Type B pancreatic cell (in vitro differentiated cells): ENCODE measurements at regions not wholly inside any gene's neighbourhood (a gene's known extent, or its start where the extent isn't known, plus 50 kb on each side); places are given as distances from the start of the nearest gene placed in this dataset.
A peak's percentile ranks its signal among the peaks of the same experiment; 100 is the strongest.

Experiments used
- DNase-seq: peaks from one replicate; pipeline ENCODE4 v3.0.0; 2021; ENCODE audit warnings: mixed read lengths; ENCODE audit not compliant: unreplicated experiment; ENCODE audit errors: extremely low spot score
- H3K27ac Mint-ChIP-seq: 2 replicates; pipeline ENCODE4 v1.8.0; 2021; ENCODE audit warnings: mild to moderate bottlenecking, mixed read lengths
- H3K27me3 Mint-ChIP-seq: 2 replicates; pipeline ENCODE4 v1.8.0; 2021; ENCODE audit warnings: mixed read lengths
- H3K36me3 Mint-ChIP-seq: 2 replicates; pipeline ENCODE4 v1.8.0; 2021; ENCODE audit warnings: mixed read lengths
- H3K4me1 Mint-ChIP-seq: one replicate; pipeline ENCODE4 v1.8.0; 2021; ENCODE audit warnings: mixed read lengths; ENCODE audit not compliant: unreplicated experiment
- H3K4me3 Mint-ChIP-seq: 2 replicates; pipeline ENCODE4 v1.8.0; 2021; ENCODE audit warnings: mild to moderate bottlenecking, mixed read lengths
- H3K9me3 Mint-ChIP-seq: 2 replicates; pipeline ENCODE4 v1.8.0; 2021; ENCODE audit warnings: mixed read lengths
- TF ChIP-seq, protein P1 (sequence below): fragments of 200-600 bp; sonication (generic); conservative IDR thresholded peaks from 2 replicates; pipeline ENCODE4 v1.5.0; 2021; ENCODE audit warnings: antibody characterized with exemption, mild to moderate bottlenecking

GRCh38 chr3:72261566-72262564 is 476.9 kb upstream of the PROK2 start:
- Mint-ChIP-seq H3K4me1 (peaks cover 32% of the 10 kb centered on the region), H3K9me3 (peaks cover 5% of the 10 kb centered on the region), H3K27me3 (peaks cover 7% of the 10 kb centered on the region), H3K27ac (no peak overlapping the region), H3K4me3 (no peak overlapping the region), H3K36me3 (no peaks in the 10 kb centered on the region)
- DNase-seq = no peak
- TF ChIP-seq, protein P1, sequence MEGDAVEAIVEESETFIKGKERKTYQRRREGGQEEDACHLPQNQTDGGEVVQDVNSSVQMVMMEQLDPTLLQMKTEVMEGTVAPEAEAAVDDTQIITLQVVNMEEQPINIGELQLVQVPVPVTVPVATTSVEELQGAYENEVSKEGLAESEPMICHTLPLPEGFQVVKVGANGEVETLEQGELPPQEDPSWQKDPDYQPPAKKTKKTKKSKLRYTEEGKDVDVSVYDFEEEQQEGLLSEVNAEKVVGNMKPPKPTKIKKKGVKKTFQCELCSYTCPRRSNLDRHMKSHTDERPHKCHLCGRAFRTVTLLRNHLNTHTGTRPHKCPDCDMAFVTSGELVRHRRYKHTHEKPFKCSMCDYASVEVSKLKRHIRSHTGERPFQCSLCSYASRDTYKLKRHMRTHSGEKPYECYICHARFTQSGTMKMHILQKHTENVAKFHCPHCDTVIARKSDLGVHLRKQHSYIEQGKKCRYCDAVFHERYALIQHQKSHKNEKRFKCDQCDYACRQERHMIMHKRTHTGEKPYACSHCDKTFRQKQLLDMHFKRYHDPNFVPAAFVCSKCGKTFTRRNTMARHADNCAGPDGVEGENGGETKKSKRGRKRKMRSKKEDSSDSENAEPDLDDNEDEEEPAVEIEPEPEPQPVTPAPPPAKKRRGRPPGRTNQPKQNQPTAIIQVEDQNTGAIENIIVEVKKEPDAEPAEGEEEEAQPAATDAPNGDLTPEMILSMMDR = no peak

GRCh38 chr3:72260588-72260910 is 475.6 kb upstream of the PROK2 start:
- H3K9me3 Mint-ChIP-seq = peaks cover 5% of the 10 kb centered on the region
- H3K4me3 Mint-ChIP-seq = no peak overlapping the region
- TF ChIP-seq, protein P1 = no peak
- H3K36me3 Mint-ChIP-seq = no peaks in the 10 kb centered on the region
- H3K27me3 Mint-ChIP-seq = peaks cover 13% of the 10 kb centered on the region
- H3K27ac Mint-ChIP-seq = no peak overlapping the region
- peaks cover 41% of the 10 kb centered on the region for H3K4me1 Mint-ChIP-seq
- no peak for DNase-seq

DNA sequence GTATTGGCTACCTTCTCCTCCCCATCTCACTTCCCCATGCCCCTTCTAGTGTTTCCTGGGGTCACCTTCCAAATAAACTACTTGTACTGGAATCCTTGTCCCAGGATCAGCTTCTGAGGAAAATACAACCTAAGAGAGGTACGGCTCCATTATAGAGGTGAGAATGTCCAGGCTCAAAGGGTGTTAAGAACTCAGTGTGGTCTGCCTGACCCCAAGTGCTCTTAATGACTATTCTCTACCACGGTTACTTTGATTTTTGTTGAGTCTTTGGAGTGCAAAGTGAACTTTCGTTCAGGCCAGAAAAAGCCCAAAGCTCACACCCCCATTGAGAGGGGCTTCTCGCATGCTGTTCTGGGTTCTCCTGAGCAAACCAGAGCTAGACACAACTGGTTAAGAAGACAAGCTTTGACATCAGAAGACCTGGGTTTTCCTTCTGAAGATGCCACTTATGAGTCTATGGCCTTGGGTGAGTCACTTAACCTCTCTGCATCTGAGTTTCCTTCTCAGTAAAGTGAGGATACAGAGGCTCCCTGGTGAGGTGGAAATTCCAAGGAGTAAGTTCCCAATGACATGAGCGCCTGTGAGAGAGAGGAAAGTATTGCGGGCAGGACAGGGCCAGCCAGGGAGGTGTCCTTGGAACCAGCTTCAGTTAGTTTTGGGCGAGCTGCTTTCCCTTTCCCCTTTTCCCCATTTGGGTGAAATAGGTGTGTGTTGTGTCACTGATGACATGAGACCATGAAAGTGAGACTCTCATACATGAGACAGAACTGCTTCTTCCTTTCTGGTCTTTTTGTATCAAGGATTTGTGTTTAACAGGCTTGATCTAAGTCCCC is 475.0 kb upstream of the PROK2 start:
- no peak overlapping the region for H3K27ac Mint-ChIP-seq
- TF ChIP-seq, protein P1 = no peak
- DNase-seq = no peak
- H3K4me1 Mint-ChIP-seq = peaks cover 40% of the 10 kb centered on the region
- no peaks in the 10 kb centered on the region for H3K36me3 Mint-ChIP-seq
- H3K9me3 Mint-ChIP-seq = peaks cover 5% of the 10 kb centered on the region
- H3K27me3 Mint-ChIP-seq = peaks cover 13% of the 10 kb centered on the region
- no peak overlapping the region for H3K4me3 Mint-ChIP-seq

- TF ChIP-seq, protein P1 = no peak
- Mint-ChIP-seq H3K27ac (peak overlapping the region; percentile 6), H3K27me3 (peaks cover 13% of the 10 kb centered on the region), H3K9me3 (peaks cover 5% of the 10 kb centered on the region), H3K4me1 (peaks cover 47% of the 10 kb centered on the region), H3K36me3 (no peaks in the 10 kb centered on the region), H3K4me3 (peak overlapping the region; percentile 51)
- DNase-seq = no peak
These were observed 473.6 kb upstream of the PROK2 start for GRCh38 chr3:72258361-72259141.

DNA sequence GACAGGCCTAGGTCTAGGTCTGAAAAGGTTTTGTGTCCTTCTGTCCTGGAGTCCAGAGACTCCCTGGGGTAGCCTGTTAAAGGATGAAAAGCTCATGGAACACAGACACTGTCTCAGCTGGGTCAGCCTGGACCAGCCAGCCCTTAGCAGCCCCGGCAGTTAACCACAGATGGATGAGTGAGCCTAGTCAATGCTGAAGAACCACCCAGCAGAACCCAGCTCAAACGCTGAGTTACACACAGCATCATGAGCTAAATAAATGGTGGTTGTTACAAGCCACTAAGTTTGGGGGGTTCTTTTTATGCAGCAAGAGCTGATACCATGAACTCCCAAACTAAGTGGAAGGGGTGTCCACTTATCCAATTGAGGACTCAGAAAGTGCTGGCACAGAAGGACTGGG is 472.8 kb upstream of the PROK2 start:
- H3K36me3 Mint-ChIP-seq = no peaks in the 10 kb centered on the region
- peaks cover 13% of the 10 kb centered on the region for H3K27me3 Mint-ChIP-seq
- H3K4me3 Mint-ChIP-seq = no peak overlapping the region
- no peak overlapping the region for H3K27ac Mint-ChIP-seq
- TF ChIP-seq, protein P1 = no peak
- DNase-seq = no peak
- peaks cover 42% of the 10 kb centered on the region for H3K4me1 Mint-ChIP-seq
- H3K9me3 Mint-ChIP-seq = peaks cover 5% of the 10 kb centered on the region
